BE2C (cell line): ENCODE measurements at regions not wholly inside any gene's neighbourhood (a gene's known extent, or its start where the extent isn't known, plus 50 kb on each side); places are given as distances from the start of the nearest gene placed in this dataset.
"Not testable (repeated sequence)": the region's sequence is repeated elsewhere in the genome, so short reads cannot be mapped to it uniquely, and the experiment has no call there.

Experiments
- DNase-seq: peaks from one replicate; pipeline ENCODE4 v3.0.0-alpha.2; 2020
- H3K27me3 ChIP-seq: fragments of 250-450 bp; sonication (Bioruptor Pico); 2 replicates; pipeline ENCODE4 v1.5.1; 2020; ENCODE audit warnings: mild to moderate bottlenecking
- H3K36me3 ChIP-seq: fragments of 250-450 bp; sonication (Bioruptor Pico); 2 replicates; pipeline ENCODE4 v1.5.1; 2020; ENCODE audit warnings: mild to moderate bottlenecking
- H3K4me1 ChIP-seq: fragments of 250-450 bp; sonication (Bioruptor Pico); 2 replicates; pipeline ENCODE4 v1.5.1; 2020
- H3K4me3 ChIP-seq: 2 replicates; pipeline ENCODE4 v1.5.1; 2011; ENCODE audit warnings: low read depth, low read length
- H3K9me3 ChIP-seq: fragments of 250-450 bp; sonication (Bioruptor Pico); 2 replicates; pipeline ENCODE4 v1.5.1; 2020
- CTCF ChIP-seq: IDR thresholded peaks from 2 replicates; pipeline ENCODE4 v1.5.1; 2012; ENCODE audit warnings: mild to moderate bottlenecking, low read depth, low read length

GRCh38 chr11:13614918-13615317, 53.5 kb upstream of the FAR1 start:
- H3K4me1 ChIP-seq, H3K36me3 ChIP-seq, H3K4me3 ChIP-seq, DNase-seq, H3K9me3 ChIP-seq, H3K27me3 ChIP-seq: not testable (repeated sequence)

GRCh38 chr11:13608656-13609055, 59.8 kb upstream of the FAR1 start:
- H3K4me3 ChIP-seq, result no peak overlapping the region

GRCh38 chr11:13606701-13607100, 61.8 kb upstream of the FAR1 start:
- Histone ChIP-seq H3K4me3 (no peak overlapping the region), H3K4me1 (no peaks in the 10 kb centered on the region), H3K9me3 (no peaks in the 10 kb centered on the region), H3K36me3 (no peaks in the 10 kb centered on the region), H3K27me3 (no peaks in the 10 kb centered on the region)
- TF ChIP-seq CTCF, result no peak
- no peak for DNase-seq

More at GRCh38 chr11:13608656-13609055, 59.8 kb upstream of the FAR1 start:
- Histone ChIP-seq H3K4me1 (no peaks in the 10 kb centered on the region), H3K9me3 (no peaks in the 10 kb centered on the region), H3K36me3 (no peaks in the 10 kb centered on the region), H3K27me3 (no peaks in the 10 kb centered on the region)
- no peak for TF ChIP-seq CTCF
- no peak for DNase-seq

GRCh38 chr11:13603661-13604060, 64.8 kb upstream of the FAR1 start:
- no peak for TF ChIP-seq CTCF
- no peak for DNase-seq
- no peaks in the 10 kb centered on the region for H3K27me3 ChIP-seq
- no peaks in the 10 kb centered on the region for H3K36me3 ChIP-seq
- H3K9me3 ChIP-seq, result no peaks in the 10 kb centered on the region
- H3K4me1 ChIP-seq, result no peaks in the 10 kb centered on the region
- H3K4me3 ChIP-seq, result no peak overlapping the region

- H3K9me3 ChIP-seq, result no peaks in the 10 kb centered on the region
- no peaks in the 10 kb centered on the region for H3K36me3 ChIP-seq
- TF ChIP-seq CTCF, result no peak
- H3K4me1 ChIP-seq, result no peaks in the 10 kb centered on the region
- no peak for DNase-seq
- no peaks in the 10 kb centered on the region for H3K27me3 ChIP-seq
- H3K4me3 ChIP-seq, result no peak overlapping the region
Measured at GRCh38 chr11:13602844-13603243, 65.6 kb upstream of the FAR1 start.

- Histone ChIP-seq H3K4me3 (no peak overlapping the region), H3K27me3 (no peaks in the 10 kb centered on the region), H3K9me3 (no peaks in the 10 kb centered on the region), H3K4me1 (no peaks in the 10 kb centered on the region), H3K36me3 (no peaks in the 10 kb centered on the region)
- DNase-seq, result no peak
- no peak for TF ChIP-seq CTCF
Measured at GRCh38 chr11:13596611-13597326, 71.7 kb upstream of the FAR1 start.
